SK-N-SH (cell line): ENCODE measurements at regions not wholly inside any gene's neighbourhood (a gene's known extent, or its start where the extent isn't known, plus 50 kb on each side); places are given as distances from the start of the nearest gene placed in this dataset.

Experiments used
- CTCF ChIA-PET: fragments of 300-600, 350-600 bp; formaldehyde crosslinking; extraction: SDS; loops from one replicate; lab custom pipeline; 2021; lab: Yijun Ruan, JAX
- POLR2A ChIA-PET: fragments of 350-600 bp; sonication (Branson Sonifier 250); formaldehyde crosslinking; extraction: SDS; loops from one replicate; lab custom pipeline; 2020; ENCODE audit warnings: antibody characterized with exemption, inconsistent platforms; lab: Yijun Ruan, JAX
- DNase-seq: peaks from one replicate; pipeline ENCODE4 v3.0.0; 2012
- H2AFZ ChIP-seq: fragments of 200-600 bp; sonication (generic); 2 replicates; pipeline ENCODE4 v1.8.1; 2016; ENCODE audit warnings: antibody characterized with exemption, mild to moderate bottlenecking, low read depth
- H3F3A ChIP-seq: fragments of 200-600 bp; sonication (generic); replicated peaks from 2 replicates; pipeline ENCODE3; 2016; ENCODE audit warnings: antibody characterized with exemption, mild to moderate bottlenecking; ENCODE audit not compliant: insufficient read depth
- H3K27ac ChIP-seq, 2 experiments: fragments of 200-500 bp in 1 of 2; fragments of 200-600 bp in 1 of 2; sonication (Bioruptor generic) in 1 of 2; sonication (generic), shearing (Covaris generic) in 1 of 2; 2 replicates each; pipeline versions ENCODE4 v1.5.1 to v1.6.1; 2014 to 2016; ENCODE audit warnings: low read depth in 2 of 2, inconsistent platforms in 1 of 2, low read length in 1 of 2, mild to moderate bottlenecking in 1 of 2, mixed read lengths in 1 of 2
- H3K27me3 ChIP-seq: fragments of 200-600 bp; sonication (generic), shearing (Covaris generic); 2 replicates; pipeline ENCODE4 v1.6.1; 2016; ENCODE audit warnings: mixed run types; ENCODE audit not compliant: insufficient read depth
- H3K36me3 ChIP-seq, 2 experiments: fragments of 200-500 bp in 1 of 2; fragments of 200-600 bp in 1 of 2; sonication (Bioruptor generic) in 1 of 2; sonication (generic) in 1 of 2; replicated peaks in 1 of 2; 2 replicates each; pipeline versions ENCODE3 to v1.5.1; 2014 to 2016; ENCODE audit warnings: low read length in 1 of 2, mild to moderate bottlenecking in 1 of 2; ENCODE audit not compliant: insufficient read depth in 2 of 2, control insufficient read depth in 1 of 2
- H3K4me1 ChIP-seq, 2 experiments: fragments of 200-500 bp in 1 of 2; fragments of 200-600 bp in 1 of 2; sonication (Bioruptor generic) in 1 of 2; sonication (generic), shearing (Covaris generic) in 1 of 2; 2 replicates each; pipeline versions ENCODE4 v1.5.1 to v1.6.1; 2014 to 2016; ENCODE audit warnings: low read depth in 1 of 2, low read length in 1 of 2, mixed run types in 1 of 2; ENCODE audit not compliant: insufficient read depth in 2 of 2, control insufficient read depth in 1 of 2
- H3K4me2 ChIP-seq: fragments of 200-600 bp; sonication (generic), shearing (Covaris generic); 2 replicates; pipeline ENCODE4 v1.6.1; 2017; ENCODE audit warnings: mixed run types
- H3K4me3 ChIP-seq, 2 experiments: fragments of 200-500 bp in 1 of 2; fragments of 200-600 bp in 1 of 2; sonication (Bioruptor generic) in 1 of 2; sonication (generic), shearing (Covaris generic) in 1 of 2; 2 replicates each; pipeline versions ENCODE4 v1.5.1 to v1.8.1; 2014 to 2016; ENCODE audit warnings: low read depth in 2 of 2, inconsistent platforms in 1 of 2, low read length in 1 of 2, mild to moderate bottlenecking in 1 of 2, mixed read lengths in 1 of 2, moderate library complexity in 1 of 2
- H3K79me2 ChIP-seq: fragments of 200-600 bp; sonication (generic); 2 replicates; pipeline ENCODE4 v1.8.1; 2017; ENCODE audit warnings: mild to moderate bottlenecking; ENCODE audit not compliant: insufficient read depth
- H3K9ac ChIP-seq: fragments of 200-600 bp; sonication (generic); 2 replicates; pipeline ENCODE4 v1.6.1; 2017; ENCODE audit warnings: mixed run types
- H3K9me2 ChIP-seq: fragments of 200-600 bp; sonication (generic); 2 replicates; pipeline ENCODE4 v1.6.1; 2017; ENCODE audit warnings: mixed run types
- H3K9me3 ChIP-seq: fragments of 200-600 bp; sonication (generic); 2 replicates; pipeline ENCODE4 v1.6.1; 2017; ENCODE audit warnings: mixed run types, mild to moderate bottlenecking, moderate library complexity
- H4K20me1 ChIP-seq: fragments of 200-600 bp; sonication (generic); 2 replicates; pipeline ENCODE4 v1.6.1; 2017; ENCODE audit warnings: mild to moderate bottlenecking, mixed run types; ENCODE audit not compliant: insufficient read depth
- FOXJ3 ChIP-seq: sonication (generic); formaldehyde crosslinking; IDR thresholded peaks from 2 replicates; pipeline ENCODE4 v1.5.1; 2020; ENCODE audit warnings: mild to moderate bottlenecking, missing genetic modification reagents
- FOXM1 ChIP-seq: IDR thresholded peaks from 2 replicates; pipeline ENCODE4 v1.4.0; 2012; ENCODE audit warnings: low read depth, mild to moderate bottlenecking
- GABPA ChIP-seq: IDR thresholded peaks from 2 replicates; pipeline ENCODE4 v1.4.0; 2012; ENCODE audit warnings: low read depth, mild to moderate bottlenecking
- GATA2 ChIP-seq: sonication (generic); formaldehyde crosslinking; IDR thresholded peaks from 2 replicates; pipeline ENCODE4 v1.5.0; 2020; ENCODE audit warnings: mild to moderate bottlenecking, missing genetic modification reagents
- IRF3 ChIP-seq: fragments of 150-350 bp; IDR thresholded peaks from 2 replicates; pipeline ENCODE4 v1.6.1; 2016; ENCODE audit warnings: mild to moderate bottlenecking, low read depth, low read length
- JUND ChIP-seq: IDR thresholded peaks from 2 replicates; pipeline ENCODE4 v1.4.0; 2012
- MXI1 ChIP-seq: IDR thresholded peaks from 2 replicates; pipeline ENCODE4 v1.6.1; 2012; ENCODE audit warnings: mild to moderate bottlenecking, low read depth, low read length, improper control_type of control experiment
- NRF1 ChIP-seq: IDR thresholded peaks from 2 replicates; pipeline ENCODE4 v1.6.1; 2012; ENCODE audit warnings: low read depth, mild to moderate bottlenecking, low read length
- POLR2AphosphoS5 ChIP-seq: IDR thresholded peaks from 2 replicates; pipeline ENCODE4 v1.6.1; 2012; ENCODE audit warnings: low read depth, low read length
- RAD21 ChIP-seq: IDR thresholded peaks from 2 replicates; pipeline ENCODE4 v1.6.1; 2012; ENCODE audit warnings: mild to moderate bottlenecking, low read length
- RFX5 ChIP-seq: IDR thresholded peaks from 2 replicates; pipeline ENCODE4 v1.6.1; 2012; ENCODE audit warnings: mild to moderate bottlenecking, improper control_type of control experiment, low read length
- RXRA ChIP-seq: IDR thresholded peaks from 2 replicates; pipeline ENCODE4 v1.4.0; 2012; ENCODE audit warnings: low read depth, mild to moderate bottlenecking, borderline replicate concordance
- SIN3A ChIP-seq: IDR thresholded peaks from 2 replicates; pipeline ENCODE4 v1.6.1; 2012; ENCODE audit warnings: low read depth, mild to moderate bottlenecking, low read length, moderate library complexity, borderline replicate concordance
- TCF12 ChIP-seq: IDR thresholded peaks from 2 replicates; pipeline ENCODE4 v1.4.0; 2012
- TEAD4 ChIP-seq: IDR thresholded peaks from 2 replicates; pipeline ENCODE4 v1.4.0; 2012; ENCODE audit warnings: mild to moderate bottlenecking, borderline replicate concordance; ENCODE audit not compliant: insufficient read depth
- USF2 ChIP-seq: fragments of 150-350 bp; IDR thresholded peaks from 2 replicates; pipeline ENCODE4 v1.6.1; 2017; ENCODE audit warnings: antibody characterized with exemption, low read length, low read depth, borderline replicate concordance
- WGBS: methylation state at CpG from one replicate; pipeline ENCODE4 v1.1.6; 2017; ENCODE audit warnings: low lambda C conversion rate; 5-methylcytosine and 5-hydroxymethylcytosine counted together
- TF ChIP-seq, protein P1 (sequence below): IDR thresholded peaks from 2 replicates; pipeline ENCODE4 v1.4.0; 2012; ENCODE audit warnings: low read depth, borderline replicate concordance
- TF ChIP-seq, protein P2 (sequence below): fragments of 200-600 bp; sonication (generic); IDR thresholded peaks from 2 replicates; pipeline ENCODE4 v1.6.1; 2017; ENCODE audit warnings: antibody characterized with exemption, mild to moderate bottlenecking, moderate library complexity
- TF ChIP-seq, protein P3 (sequence below): IDR thresholded peaks from 2 replicates; pipeline ENCODE4; 2012
- TF ChIP-seq, protein P4 (sequence below): IDR thresholded peaks from 2 replicates; pipeline ENCODE4 v1.4.0; 2012; ENCODE audit warnings: low read depth

GRCh38 chr12:25822281-25822680 lies 136.2 kb upstream of the RASSF8 start:
- Histone ChIP-seq H3K4me1 (no peaks in the 10 kb centered on the region; a peak in 1 of 4 replicates), H2AFZ (no peak overlapping the region), H3K27ac (no peak overlapping the region), H3K4me3 (no peak overlapping the region), H3K9me3 (no peaks in the 10 kb centered on the region), H3K36me3 (no peaks in the 10 kb centered on the region), H3K27me3 (no peaks in the 10 kb centered on the region), H4K20me1 (no peaks in the 10 kb centered on the region), H3F3A (no peaks in the 10 kb centered on the region), H3K9me2 (no peaks in the 10 kb centered on the region), H3K9ac (no peak overlapping the region), H3K4me2 (no peak overlapping the region), H3K79me2 (no peaks in the 10 kb centered on the region)
- whole genome bisulfite sequencing, result 76% methylated on average over 3 of the region's 3 CpGs
- ChIA-PET CTCF (no interaction called here), POLR2A (no interaction called here)
- no peak for TF ChIP-seq RXRA
- no peak for TF ChIP-seq TCF12
- TF ChIP-seq POLR2AphosphoS5, result no peak
- TF ChIP-seq, protein P1, sequence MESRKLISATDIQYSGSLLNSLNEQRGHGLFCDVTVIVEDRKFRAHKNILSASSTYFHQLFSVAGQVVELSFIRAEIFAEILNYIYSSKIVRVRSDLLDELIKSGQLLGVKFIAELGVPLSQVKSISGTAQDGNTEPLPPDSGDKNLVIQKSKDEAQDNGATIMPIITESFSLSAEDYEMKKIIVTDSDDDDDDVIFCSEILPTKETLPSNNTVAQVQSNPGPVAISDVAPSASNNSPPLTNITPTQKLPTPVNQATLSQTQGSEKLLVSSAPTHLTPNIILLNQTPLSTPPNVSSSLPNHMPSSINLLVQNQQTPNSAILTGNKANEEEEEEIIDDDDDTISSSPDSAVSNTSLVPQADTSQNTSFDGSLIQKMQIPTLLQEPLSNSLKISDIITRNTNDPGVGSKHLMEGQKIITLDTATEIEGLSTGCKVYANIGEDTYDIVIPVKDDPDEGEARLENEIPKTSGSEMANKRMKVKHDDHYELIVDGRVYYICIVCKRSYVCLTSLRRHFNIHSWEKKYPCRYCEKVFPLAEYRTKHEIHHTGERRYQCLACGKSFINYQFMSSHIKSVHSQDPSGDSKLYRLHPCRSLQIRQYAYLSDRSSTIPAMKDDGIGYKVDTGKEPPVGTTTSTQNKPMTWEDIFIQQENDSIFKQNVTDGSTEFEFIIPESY, result no peak
- TF ChIP-seq, protein P2, sequence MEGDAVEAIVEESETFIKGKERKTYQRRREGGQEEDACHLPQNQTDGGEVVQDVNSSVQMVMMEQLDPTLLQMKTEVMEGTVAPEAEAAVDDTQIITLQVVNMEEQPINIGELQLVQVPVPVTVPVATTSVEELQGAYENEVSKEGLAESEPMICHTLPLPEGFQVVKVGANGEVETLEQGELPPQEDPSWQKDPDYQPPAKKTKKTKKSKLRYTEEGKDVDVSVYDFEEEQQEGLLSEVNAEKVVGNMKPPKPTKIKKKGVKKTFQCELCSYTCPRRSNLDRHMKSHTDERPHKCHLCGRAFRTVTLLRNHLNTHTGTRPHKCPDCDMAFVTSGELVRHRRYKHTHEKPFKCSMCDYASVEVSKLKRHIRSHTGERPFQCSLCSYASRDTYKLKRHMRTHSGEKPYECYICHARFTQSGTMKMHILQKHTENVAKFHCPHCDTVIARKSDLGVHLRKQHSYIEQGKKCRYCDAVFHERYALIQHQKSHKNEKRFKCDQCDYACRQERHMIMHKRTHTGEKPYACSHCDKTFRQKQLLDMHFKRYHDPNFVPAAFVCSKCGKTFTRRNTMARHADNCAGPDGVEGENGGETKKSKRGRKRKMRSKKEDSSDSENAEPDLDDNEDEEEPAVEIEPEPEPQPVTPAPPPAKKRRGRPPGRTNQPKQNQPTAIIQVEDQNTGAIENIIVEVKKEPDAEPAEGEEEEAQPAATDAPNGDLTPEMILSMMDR, result no peak
- TF ChIP-seq NRF1, result no peak
- TF ChIP-seq FOXM1, result no peak
- no peak for TF ChIP-seq IRF3
- no peak for TF ChIP-seq GABPA
- TF ChIP-seq RAD21, result no peak
- no peak for TF ChIP-seq SIN3A
- no peak for DNase-seq

DNA sequence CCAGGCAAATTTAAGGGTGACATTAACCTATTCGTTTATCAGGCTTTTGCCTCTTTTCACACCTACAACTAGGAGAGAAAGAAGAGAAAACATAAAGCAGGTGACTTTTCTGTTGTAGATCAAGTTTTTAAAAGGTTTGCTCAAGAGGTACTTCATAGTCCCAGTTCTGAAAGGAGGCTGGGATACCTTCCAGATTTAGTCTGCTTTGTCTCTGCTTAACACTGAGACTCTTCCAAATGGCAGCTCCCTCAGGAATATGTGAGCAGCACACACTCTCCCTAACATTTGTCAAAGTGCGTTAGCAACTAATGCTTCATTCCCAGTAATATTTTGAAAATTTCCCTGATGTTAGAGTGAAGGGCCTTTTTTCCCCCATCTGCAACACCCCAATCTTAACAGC lies 133.7 kb upstream of the RASSF8 start:
- Histone ChIP-seq H4K20me1 (no peaks in the 10 kb centered on the region), H3K9ac (no peak overlapping the region), H2AFZ (no peak overlapping the region), H3K9me2 (no peaks in the 10 kb centered on the region), H3F3A (peaks cover 5% of the 10 kb centered on the region), H3K4me1 (peaks cover 3 to 8% of the 10 kb centered on the region in 2 experiments; a peak in 3 of 4 replicates), H3K27ac (no peak overlapping the region), H3K4me2 (no peak overlapping the region), H3K36me3 (no peaks in the 10 kb centered on the region), H3K27me3 (no peaks in the 10 kb centered on the region), H3K79me2 (no peaks in the 10 kb centered on the region), H3K9me3 (no peaks in the 10 kb centered on the region), H3K4me3 (no peak overlapping the region)
- WGBS, result 85% methylated on average over 2 of the region's 2 CpGs
- ChIA-PET CTCF (no interaction called here), POLR2A (no interaction called here)
- DNase-seq, result no peak
- no peak for TF ChIP-seq POLR2AphosphoS5
- TF ChIP-seq, protein P3, sequence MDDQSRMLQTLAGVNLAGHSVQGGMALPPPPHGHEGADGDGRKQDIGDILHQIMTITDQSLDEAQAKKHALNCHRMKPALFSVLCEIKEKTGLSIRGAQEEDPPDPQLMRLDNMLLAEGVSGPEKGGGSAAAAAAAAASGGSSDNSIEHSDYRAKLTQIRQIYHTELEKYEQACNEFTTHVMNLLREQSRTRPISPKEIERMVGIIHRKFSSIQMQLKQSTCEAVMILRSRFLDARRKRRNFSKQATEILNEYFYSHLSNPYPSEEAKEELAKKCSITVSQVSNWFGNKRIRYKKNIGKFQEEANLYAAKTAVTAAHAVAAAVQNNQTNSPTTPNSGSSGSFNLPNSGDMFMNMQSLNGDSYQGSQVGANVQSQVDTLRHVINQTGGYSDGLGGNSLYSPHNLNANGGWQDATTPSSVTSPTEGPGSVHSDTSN, result no peak
- TF ChIP-seq TEAD4, result no peak
- TF ChIP-seq, protein P4, sequence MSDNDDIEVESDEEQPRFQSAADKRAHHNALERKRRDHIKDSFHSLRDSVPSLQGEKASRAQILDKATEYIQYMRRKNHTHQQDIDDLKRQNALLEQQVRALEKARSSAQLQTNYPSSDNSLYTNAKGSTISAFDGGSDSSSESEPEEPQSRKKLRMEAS, result no peak
- no peak for TF ChIP-seq USF2
- TF ChIP-seq FOXJ3 (CRISPR knock-in tag), result no peak
- no peak for TF ChIP-seq MXI1
- no peak for TF ChIP-seq RXRA
- TF ChIP-seq GATA2 (CRISPR knock-in tag), result no peak
- TF ChIP-seq JUND, result no peak
- no peak for TF ChIP-seq RFX5
